Caco-2 (cell line): ENCODE measurements at regions not wholly inside any gene's neighbourhood (a gene's known extent, or its start where the extent isn't known, plus 50 kb on each side); places are given as distances from the start of the nearest gene placed in this dataset.

Source experiments
- BruUV-seq: library from RNA; stranded (reverse); fragments of 400-500 nt; replicated peaks from 2 replicates; lab custom pipeline; 2021; lab: Mats Ljungman, UMichigan
- CTCF ChIA-PET: fragments of 300-600 bp; sonication (Branson Sonifier 250); formaldehyde crosslinking; loops from one replicate; lab custom pipeline; 2022; ENCODE audit warnings: antibody characterized with exemption; lab: Charles Lee
- POLR2A ChIA-PET: fragments of 300-600 bp; sonication (Branson Sonifier 250); formaldehyde crosslinking; loops from one replicate; lab custom pipeline; 2022; ENCODE audit warnings: antibody characterized with exemption; lab: Charles Lee
- DNase-seq, 2 experiments: peaks; one replicate each; pipeline versions ENCODE4 v3.0.0 to v3.0.0-alpha.2; 2020 to 2022
- H3K27me3 ChIP-seq: replicated peaks from 2 replicates; pipeline ENCODE4 v1.6.0; 2011; ENCODE audit warnings: low read length; ENCODE audit not compliant: control insufficient read depth, insufficient read depth
- H3K36me3 ChIP-seq: 2 replicates; pipeline ENCODE4 v1.5.1; 2011; ENCODE audit warnings: low read length; ENCODE audit not compliant: control insufficient read depth, insufficient read depth
- H3K4me1 ChIP-seq: fragments of 250-450 bp; sonication (Bioruptor Pico); 2 replicates; pipeline ENCODE4 v1.5.1; 2020; ENCODE audit warnings: mild to moderate bottlenecking
- H3K4me3 ChIP-seq: 2 replicates; pipeline ENCODE4 v1.5.1; 2011; ENCODE audit warnings: low read depth, mild to moderate bottlenecking, control low read depth, low read length
- H3K9me3 ChIP-seq: fragments of 250-450 bp; sonication (Bioruptor Pico); 2 replicates; pipeline ENCODE4 v1.5.1; 2020; ENCODE audit warnings: mild to moderate bottlenecking, moderate library complexity
- H3K27ac Mint-ChIP-seq: one replicate; pipeline ENCODE4 v1.8.0; 2022; ENCODE audit warnings: mixed read lengths; ENCODE audit not compliant: unreplicated experiment
- H3K27me3 Mint-ChIP-seq: one replicate; pipeline ENCODE4 v1.8.0; 2022; ENCODE audit warnings: mixed read lengths; ENCODE audit not compliant: insufficient read depth, unreplicated experiment
- H3K36me3 Mint-ChIP-seq: one replicate; pipeline ENCODE4 v1.8.0; 2022; ENCODE audit warnings: mild to moderate bottlenecking, mixed read lengths; ENCODE audit not compliant: insufficient read depth, unreplicated experiment
- H3K4me1 Mint-ChIP-seq: one replicate; pipeline ENCODE4 v1.8.0; 2022; ENCODE audit warnings: low read depth, mixed read lengths; ENCODE audit not compliant: unreplicated experiment
- H3K4me3 Mint-ChIP-seq: one replicate; pipeline ENCODE4 v1.8.0; 2022; ENCODE audit warnings: mild to moderate bottlenecking, moderate library complexity, mixed read lengths; ENCODE audit not compliant: unreplicated experiment
- H3K9me3 Mint-ChIP-seq: one replicate; pipeline ENCODE4 v1.8.0; 2022; ENCODE audit warnings: mixed read lengths; ENCODE audit not compliant: unreplicated experiment
- CTCF ChIP-seq, 2 experiments: fragments of 200-600 bp in 1 of 2; IDR thresholded peaks; 1 replicate in 1 of 2; 2 replicates in 1 of 2; pipeline versions ENCODE4 v1.5.1 to v1.8.0; 2011 to 2022; ENCODE audit warnings: antibody characterized with exemption in 1 of 2, control low read depth in 1 of 2, inconsistent platforms in 1 of 2, low read depth in 1 of 2, low read length in 1 of 2, mild to moderate bottlenecking in 1 of 2, moderate library complexity in 1 of 2; ENCODE audit not compliant: insufficient read depth in 1 of 2, severe bottlenecking in 1 of 2, unreplicated experiment in 1 of 2
- intact Hi-C: fragments of 100-400 bp; cut with micrococcal nuclease; formaldehyde crosslinking; loops from one replicate; pipeline ENCODE4 v1.10.0; 2022; ENCODE audit not compliant: unreplicated experiment

GRCh38 chr2:14896330-14897030 is 264.0 kb downstream of the LRATD1 start:
- H3K27ac Mint-ChIP-seq, result no peak overlapping the region
- H3K27me3 ChIP-seq, result no peaks in the 10 kb centered on the region
- DNase-seq, result no peak
- no peaks in the 10 kb centered on the region for H3K4me1 ChIP-seq
- H3K27me3 Mint-ChIP-seq, result peaks cover 10% of the 10 kb centered on the region
- no peak for TF ChIP-seq CTCF (IDR thresholded peaks at IDR 0.05; ENCODE audit: insufficient read depth in 1 of 2, low read depth in 1 of 2, low read length in 1 of 2, severe bottlenecking in 1 of 2, unreplicated experiment in 1 of 2)
- no peak overlapping the region for H3K4me3 Mint-ChIP-seq
- BruUV-seq, result no TSS peak
- intact Hi-C loops, result no loop called here
- POLR2A ChIA-PET, result no interaction called here
- no peaks in the 10 kb centered on the region for H3K9me3 Mint-ChIP-seq
- H3K9me3 ChIP-seq, result no peaks in the 10 kb centered on the region
- H3K36me3 ChIP-seq, result no peaks in the 10 kb centered on the region
- CTCF ChIA-PET, result no interaction called here
- no peaks in the 10 kb centered on the region for H3K4me1 Mint-ChIP-seq
- H3K36me3 Mint-ChIP-seq, result no peaks in the 10 kb centered on the region
- no peak overlapping the region for H3K4me3 ChIP-seq

GRCh38 chr2:14899621-14900414 is 267.3 kb downstream of the LRATD1 start:
- H3K4me3 Mint-ChIP-seq, result no peak overlapping the region
- no peak overlapping the region for H3K27ac Mint-ChIP-seq
- Histone ChIP-seq H3K27me3 (no peaks in the 10 kb centered on the region), H3K4me3 (no peak overlapping the region), H3K4me1 (no peaks in the 10 kb centered on the region), H3K36me3 (no peaks in the 10 kb centered on the region), H3K9me3 (no peaks in the 10 kb centered on the region)
- ChIA-PET CTCF (no interaction called here), POLR2A (no interaction called here)
- H3K36me3 Mint-ChIP-seq, result no peaks in the 10 kb centered on the region
- H3K9me3 Mint-ChIP-seq, result no peaks in the 10 kb centered on the region
- H3K27me3 Mint-ChIP-seq, result no peaks in the 10 kb centered on the region
- no peak for DNase-seq
- intact Hi-C loops, result loop anchor here (10.0 kb wide), 2 partner anchors 265 kb away; partner anchors contain the start of gene LRATD1
- no TSS peak for BruUV-seq
- H3K4me1 Mint-ChIP-seq, result no peaks in the 10 kb centered on the region
- no peak for TF ChIP-seq CTCF (IDR thresholded peaks at IDR 0.05; ENCODE audit: insufficient read depth in 1 of 2, low read depth in 1 of 2, low read length in 1 of 2, severe bottlenecking in 1 of 2, unreplicated experiment in 1 of 2)

DNA sequence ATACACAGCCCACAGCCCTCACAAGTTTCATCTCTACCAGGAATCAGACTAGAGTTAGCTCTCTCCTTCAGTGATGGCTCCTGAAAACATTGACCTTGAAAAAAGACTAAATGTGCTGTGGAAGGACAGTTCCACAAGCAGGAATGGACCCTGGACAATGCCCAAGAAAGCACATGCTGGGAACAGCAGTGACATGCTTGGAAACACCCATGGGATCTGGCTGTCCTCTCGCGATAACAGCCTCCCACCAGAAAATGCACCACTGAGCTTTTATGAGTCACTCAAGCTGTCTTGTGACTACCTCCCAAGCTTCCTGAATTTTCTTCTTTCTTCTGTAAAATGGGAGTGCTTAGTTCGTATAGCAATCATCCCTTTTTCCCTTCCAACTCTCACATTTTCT is 269.2 kb downstream of the LRATD1 start:
- no TSS peak for BruUV-seq
- H3K27me3 Mint-ChIP-seq, result no peaks in the 10 kb centered on the region
- DNase-seq, result no peak
- no peaks in the 10 kb centered on the region for H3K9me3 Mint-ChIP-seq
- H3K36me3 ChIP-seq, result no peaks in the 10 kb centered on the region
- intact Hi-C loops, result loop anchor here (10.0 kb wide), 2 partner anchors 263 to 267 kb away; partner anchors contain the start of gene LRATD1
- H3K4me3 Mint-ChIP-seq, result no peak overlapping the region
- no peaks in the 10 kb centered on the region for H3K4me1 ChIP-seq
- POLR2A ChIA-PET, result no interaction called here
- no peaks in the 10 kb centered on the region for H3K4me1 Mint-ChIP-seq
- no peaks in the 10 kb centered on the region for H3K9me3 ChIP-seq
- H3K27ac Mint-ChIP-seq, result no peak overlapping the region
- no peaks in the 10 kb centered on the region for H3K27me3 ChIP-seq
- no peak overlapping the region for H3K4me3 ChIP-seq
- no peak for TF ChIP-seq CTCF (IDR thresholded peaks at IDR 0.05; ENCODE audit: insufficient read depth in 1 of 2, low read depth in 1 of 2, low read length in 1 of 2, severe bottlenecking in 1 of 2, unreplicated experiment in 1 of 2)
- CTCF ChIA-PET, result no interaction called here
- H3K36me3 Mint-ChIP-seq, result no peaks in the 10 kb centered on the region
